ENCODE measurements at regions not wholly inside any gene's neighbourhood (a gene's known extent, or its start where the extent isn't known, plus 50 kb on each side); places are given as distances from the start of the nearest gene placed in this dataset.

DNA sequence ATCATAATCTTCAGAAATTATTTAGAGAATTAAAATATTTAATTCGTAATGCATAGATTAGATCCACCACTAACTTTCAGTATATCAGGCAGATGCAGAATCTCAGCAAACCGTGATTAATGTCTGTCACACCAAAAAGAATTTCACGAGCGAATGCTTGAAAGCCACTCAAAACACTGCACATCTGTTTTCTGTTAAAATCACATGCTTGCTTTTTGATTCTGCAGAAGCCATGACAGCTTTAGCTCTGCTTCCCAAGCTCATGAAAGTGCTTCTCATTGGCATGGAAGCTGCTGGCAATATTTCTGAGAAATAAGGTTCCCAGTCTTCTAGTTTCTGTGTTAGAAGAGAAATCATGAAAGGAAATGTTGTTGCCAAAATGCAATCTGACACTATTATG lies 837.8 kb upstream of the LRRN3 start:
- TF ChIP-seq ZNF543 (CRISPR knock-in tag; IDR thresholded peaks at IDR 0.05), result no peak
- TF ChIP-seq RAD21 (CRISPR knock-in tag; IDR thresholded peaks at IDR 0.05), result no peak
- TF ChIP-seq ZNF180 (CRISPR knock-in tag; IDR thresholded peaks at IDR 0.05; ENCODE audit: borderline replicate concordance, low read depth), result no peak
- no peak for TF ChIP-seq CEBPB (IDR thresholded peaks at IDR 0.05; ENCODE audit: borderline replicate concordance, low read depth, low read length)
- TF ChIP-seq YY1 (IDR thresholded peaks at IDR 0.05; ENCODE audit: insufficient read depth, insufficient replicate concordance, low read depth, low read length), result no peak
- TF ChIP-seq MAFK (conservative IDR thresholded peaks at IDR 0.05 in 1 of 2, IDR thresholded peaks at IDR 0.05 in 1 of 2; ENCODE audit: low read length in 2 of 2), result no peak
- TF ChIP-seq JUN (CRISPR knock-in tag; IDR thresholded peaks at IDR 0.05), result no peak
- TF ChIP-seq ZNF678 (CRISPR knock-in tag; IDR thresholded peaks at IDR 0.05), result no peak
